ENCODE measurements at regions not wholly inside any gene's neighbourhood (a gene's known extent, or its start where the extent isn't known, plus 50 kb on each side); places are given as distances from the start of the nearest gene placed in this dataset.

DNA sequence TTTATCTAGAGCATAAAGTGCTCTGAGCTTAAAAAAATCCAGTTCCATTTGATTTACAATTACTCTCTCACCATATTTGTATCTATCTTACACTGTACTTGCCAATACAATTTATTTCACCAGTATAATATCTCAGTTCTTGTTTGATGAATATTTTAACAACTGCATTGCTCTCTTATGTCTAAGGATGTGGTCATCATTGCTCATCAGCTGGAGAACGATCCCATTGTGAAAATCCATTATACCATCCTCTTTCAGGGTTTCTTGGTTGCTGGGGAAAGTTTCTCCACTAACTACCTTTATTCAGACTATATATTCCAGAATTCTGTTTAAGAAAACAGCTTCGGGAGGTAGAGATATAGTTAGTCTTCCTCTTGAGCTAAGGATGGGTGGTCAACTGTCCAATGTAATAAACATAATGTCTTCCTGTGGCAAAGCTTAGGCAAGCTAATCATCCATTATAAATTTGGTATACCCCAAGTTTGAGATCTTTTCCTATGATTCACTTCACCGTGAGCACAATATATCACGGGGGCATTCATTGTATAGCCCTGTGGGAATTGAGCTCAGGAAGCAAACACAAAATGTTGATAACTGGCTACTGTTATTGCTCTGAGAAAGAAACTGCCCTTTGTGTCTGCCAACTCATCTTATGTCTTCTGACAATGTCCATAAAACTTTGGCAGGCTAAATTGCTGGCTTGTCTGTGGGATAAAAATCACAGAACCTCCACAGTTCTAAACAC is 2361.9 kb downstream of the ARAP2 start:
- TF ChIP-seq, protein P1, sequence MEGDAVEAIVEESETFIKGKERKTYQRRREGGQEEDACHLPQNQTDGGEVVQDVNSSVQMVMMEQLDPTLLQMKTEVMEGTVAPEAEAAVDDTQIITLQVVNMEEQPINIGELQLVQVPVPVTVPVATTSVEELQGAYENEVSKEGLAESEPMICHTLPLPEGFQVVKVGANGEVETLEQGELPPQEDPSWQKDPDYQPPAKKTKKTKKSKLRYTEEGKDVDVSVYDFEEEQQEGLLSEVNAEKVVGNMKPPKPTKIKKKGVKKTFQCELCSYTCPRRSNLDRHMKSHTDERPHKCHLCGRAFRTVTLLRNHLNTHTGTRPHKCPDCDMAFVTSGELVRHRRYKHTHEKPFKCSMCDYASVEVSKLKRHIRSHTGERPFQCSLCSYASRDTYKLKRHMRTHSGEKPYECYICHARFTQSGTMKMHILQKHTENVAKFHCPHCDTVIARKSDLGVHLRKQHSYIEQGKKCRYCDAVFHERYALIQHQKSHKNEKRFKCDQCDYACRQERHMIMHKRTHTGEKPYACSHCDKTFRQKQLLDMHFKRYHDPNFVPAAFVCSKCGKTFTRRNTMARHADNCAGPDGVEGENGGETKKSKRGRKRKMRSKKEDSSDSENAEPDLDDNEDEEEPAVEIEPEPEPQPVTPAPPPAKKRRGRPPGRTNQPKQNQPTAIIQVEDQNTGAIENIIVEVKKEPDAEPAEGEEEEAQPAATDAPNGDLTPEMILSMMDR (conservative IDR thresholded peaks at IDR 0.05 in 1 of 2, IDR thresholded peaks at IDR 0.05 in 1 of 2; ENCODE audit: low read depth in 1 of 2, low read length in 2 of 2), result no peak
- TF ChIP-seq EZH2 (IDR thresholded peaks at IDR 0.05; ENCODE audit: low read length, missing control alignments), result no peak

Measured in fibroblast of lung (primary cell).